ENCODE measurements at regions not wholly inside any gene's neighbourhood (a gene's known extent, or its start where the extent isn't known, plus 50 kb on each side); places are given as distances from the start of the nearest gene placed in this dataset.

DNA sequence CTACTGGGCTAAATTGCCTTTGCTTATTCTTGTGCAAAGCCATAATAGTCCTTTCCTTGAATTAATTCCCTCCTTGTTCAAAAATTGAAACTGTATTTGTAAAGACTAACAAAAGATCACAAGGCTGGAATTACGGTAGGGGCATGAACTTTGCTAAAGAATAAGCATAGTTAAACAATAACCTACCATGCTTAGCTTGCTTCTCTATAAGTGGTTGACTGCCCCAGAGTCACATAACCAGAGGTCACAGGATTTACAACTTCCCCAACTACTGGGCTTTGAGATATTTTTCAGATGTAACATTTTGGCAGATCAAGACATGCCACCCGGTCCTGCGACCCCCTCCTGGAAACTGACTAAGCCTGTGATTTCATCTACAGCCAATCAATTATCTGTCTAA, 181.4 kb downstream of the GPAM start:
- peak in 2 of 4 donors; percentile 14 to 16 for DNase-seq (ENCODE audit: low read depth in 4 of 4, low spot score in 3 of 4)

DNA sequence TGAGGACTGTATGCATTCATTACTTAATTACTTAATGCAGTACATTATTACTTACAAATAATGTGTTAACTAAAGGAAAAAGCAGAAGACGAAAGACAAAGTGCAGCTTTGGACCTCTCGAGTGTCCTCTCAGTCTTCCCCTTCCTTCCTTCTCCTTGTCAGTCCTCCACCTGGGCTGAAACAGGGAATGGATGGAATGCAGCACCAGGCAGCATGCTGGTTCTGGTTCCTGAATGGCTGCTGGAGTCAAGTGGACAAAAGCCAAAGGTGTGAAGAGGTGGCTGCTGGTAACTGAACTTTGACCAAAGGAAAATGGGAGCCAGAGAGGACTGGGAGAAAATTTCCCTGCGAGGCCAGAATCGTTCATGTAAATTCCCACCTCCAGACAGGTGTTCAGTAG, 179.5 kb downstream of the GPAM start:
- DNase-seq (ENCODE audit: low read depth in 4 of 4, low spot score in 3 of 4): no peak

DNA sequence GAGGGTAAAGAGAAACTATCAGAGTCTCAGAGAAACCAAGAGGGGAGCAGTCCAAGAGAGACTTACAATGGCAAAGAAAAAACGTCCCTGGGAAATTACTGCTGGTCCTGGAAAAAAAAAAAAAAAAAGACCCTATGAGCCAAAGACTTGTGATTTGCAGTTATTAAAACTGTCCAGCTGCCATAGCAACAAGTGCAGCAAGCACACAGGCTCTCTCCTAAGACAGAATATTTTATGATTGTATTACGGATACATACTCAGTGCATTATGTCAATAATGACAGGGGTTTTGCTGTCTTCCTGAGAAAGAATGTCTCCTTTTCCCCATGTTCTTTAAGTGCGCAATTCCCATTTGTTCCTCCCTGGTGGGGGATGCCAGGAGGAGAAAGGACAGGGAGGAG, 178.5 kb downstream of the GPAM start:
- no peak for DNase-seq (ENCODE audit: low read depth in 4 of 4, low spot score in 3 of 4)

DNA sequence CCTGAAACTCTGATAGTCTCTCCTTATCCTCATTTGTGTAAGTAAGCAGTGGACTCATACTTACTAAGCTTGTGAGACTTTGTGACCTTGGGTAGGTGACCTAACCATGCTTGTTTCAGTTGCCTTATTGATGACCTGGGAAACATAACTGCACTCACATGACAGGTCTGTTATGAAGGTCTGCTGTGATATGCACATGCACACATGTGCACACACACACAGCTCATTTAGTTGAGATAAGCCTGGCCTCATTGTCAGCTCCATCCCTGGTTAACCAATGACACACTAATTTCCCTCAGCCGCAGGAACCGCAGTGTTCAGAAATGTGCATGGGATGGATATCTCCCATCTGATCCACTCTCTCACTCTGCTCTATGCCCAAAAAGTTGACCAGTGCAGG, 177.2 kb downstream of the GPAM start:
- no peak for DNase-seq (ENCODE audit: low read depth in 4 of 4, low spot score in 3 of 4)

DNA sequence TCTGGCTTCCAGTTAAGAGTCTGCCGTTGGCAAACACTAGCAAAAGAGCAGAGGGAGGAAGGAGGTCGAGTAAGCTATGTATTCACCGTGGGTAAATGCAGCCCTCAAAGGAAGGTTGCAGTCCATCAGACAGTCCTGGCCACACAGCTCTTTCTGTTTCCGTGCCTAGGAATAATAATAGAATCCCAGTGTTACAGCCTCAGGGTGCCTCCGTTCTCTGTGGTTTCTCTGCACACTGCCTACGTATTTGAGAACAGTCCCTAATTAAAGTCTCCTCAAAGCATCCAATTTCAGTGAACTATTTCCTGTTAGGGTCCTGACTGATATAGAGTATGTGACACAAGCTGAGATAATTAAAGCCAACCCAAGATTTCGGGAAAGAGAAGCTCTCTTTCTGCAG, 176.7 kb downstream of the GPAM start:
- DNase-seq (ENCODE audit: low read depth in 4 of 4, low spot score in 3 of 4): no peak

DNA sequence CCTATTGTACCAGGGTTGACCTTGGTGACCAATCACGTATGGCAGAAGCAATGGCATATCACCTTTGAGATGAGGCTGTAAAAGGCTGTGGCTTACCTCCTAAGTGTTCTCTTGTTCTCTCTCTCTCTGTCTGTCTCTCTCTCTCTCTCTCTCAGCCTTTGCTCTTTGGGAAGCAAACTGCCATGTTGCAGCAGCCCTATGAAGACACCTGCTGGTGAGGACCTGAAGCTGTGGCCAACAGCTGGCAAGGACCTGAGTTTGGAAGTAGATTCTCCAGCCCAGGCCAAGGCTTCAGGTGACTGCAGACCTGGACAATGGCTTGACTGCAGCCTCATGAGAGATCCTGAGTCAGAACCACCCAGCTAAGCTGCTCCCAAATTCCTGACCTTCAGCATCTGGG, 161.4 kb downstream of the GPAM start:
- DNase-seq (ENCODE audit: low read depth in 4 of 4, low spot score in 3 of 4): no peak

DNA sequence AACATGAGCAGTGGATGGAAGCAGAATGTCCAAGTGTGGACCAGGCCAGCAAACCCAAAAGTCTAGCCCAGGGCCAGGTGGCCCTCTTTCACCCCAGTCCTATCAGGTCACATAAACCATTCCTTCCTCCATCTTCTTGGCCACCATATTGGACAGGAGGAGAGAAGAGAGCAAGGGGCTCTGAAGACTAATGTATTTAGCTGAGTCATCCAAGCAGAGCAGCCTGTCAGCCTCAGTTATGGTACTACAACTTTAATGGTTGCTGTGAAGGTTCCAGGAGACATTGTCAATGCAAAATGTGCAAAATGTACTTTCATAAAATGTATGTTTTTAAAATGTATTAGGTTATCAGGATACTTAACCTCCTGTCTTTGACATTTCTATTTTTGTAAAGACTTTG, 159.5 kb downstream of the GPAM start:
- no peak for DNase-seq (ENCODE audit: low read depth in 4 of 4, low spot score in 3 of 4)

DNA sequence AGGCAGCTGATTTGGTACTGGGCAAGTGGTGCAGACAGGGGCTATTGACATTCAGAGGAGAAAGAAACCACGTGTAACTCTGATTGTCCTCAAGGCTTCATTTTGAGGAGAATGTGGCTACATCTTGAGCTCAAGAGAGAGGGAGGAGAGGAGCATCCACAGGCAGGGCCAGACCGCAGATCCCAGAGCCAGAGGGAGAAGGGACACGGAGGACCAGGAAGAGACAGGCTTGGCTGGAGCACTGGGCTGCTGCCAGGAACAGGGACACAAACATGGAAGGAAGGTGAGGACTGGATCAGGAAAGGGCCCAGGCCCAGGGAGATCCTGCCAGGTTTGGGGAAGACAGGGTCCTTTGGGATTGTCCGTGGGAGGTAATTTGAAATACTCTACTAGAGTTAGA, 158.3 kb downstream of the GPAM start:
- DNase-seq (ENCODE audit: low read depth in 4 of 4, low spot score in 3 of 4): no peak

DNA sequence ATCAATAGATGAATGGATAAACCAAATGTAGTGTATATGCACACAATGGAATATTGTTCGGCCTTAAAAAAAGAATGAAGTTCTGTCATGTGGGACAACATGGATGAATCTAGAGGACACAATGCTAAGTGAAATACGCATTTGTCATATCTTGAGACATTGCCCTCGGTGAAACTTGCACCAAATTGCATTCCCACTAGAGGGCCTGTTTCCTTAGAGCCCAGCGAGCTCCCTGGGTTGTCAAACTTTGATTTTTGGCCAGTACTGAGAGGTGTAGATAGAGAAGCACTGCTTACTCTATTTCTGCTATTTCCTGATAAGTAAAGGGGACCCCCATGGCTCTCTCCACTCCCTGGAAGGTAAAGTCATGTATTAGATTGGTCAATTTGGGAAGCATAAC, 157.1 kb downstream of the GPAM start:
- no peak for DNase-seq (ENCODE audit: low read depth in 4 of 4, low spot score in 3 of 4)

DNA sequence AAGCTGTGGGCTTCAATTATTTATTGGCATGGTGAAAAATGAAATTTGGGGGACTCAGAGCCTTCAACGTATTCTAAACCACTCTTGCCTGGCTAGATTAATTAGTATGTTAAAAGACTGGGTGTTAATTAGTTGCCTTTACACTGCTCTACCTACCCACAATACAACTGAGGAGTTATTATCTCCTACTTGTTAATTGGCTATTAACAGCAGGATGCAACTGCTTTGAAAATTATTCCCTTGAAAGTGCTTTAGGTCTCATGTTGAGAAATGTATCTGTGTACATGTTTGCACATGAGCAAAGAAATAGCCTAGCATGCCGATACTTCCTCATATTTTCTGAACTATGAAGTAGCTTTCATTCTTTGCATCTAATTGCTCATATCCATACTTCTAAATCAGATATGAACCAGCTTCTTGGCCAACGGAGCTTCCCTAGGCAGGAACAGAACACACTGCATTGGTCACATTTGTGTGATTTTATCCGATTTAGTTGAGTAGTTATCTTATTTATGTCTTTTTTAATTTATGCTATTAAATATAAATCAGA, 155.8 kb downstream of the GPAM start:
- no peak for DNase-seq (ENCODE audit: low read depth in 4 of 4, low spot score in 3 of 4)

DNA sequence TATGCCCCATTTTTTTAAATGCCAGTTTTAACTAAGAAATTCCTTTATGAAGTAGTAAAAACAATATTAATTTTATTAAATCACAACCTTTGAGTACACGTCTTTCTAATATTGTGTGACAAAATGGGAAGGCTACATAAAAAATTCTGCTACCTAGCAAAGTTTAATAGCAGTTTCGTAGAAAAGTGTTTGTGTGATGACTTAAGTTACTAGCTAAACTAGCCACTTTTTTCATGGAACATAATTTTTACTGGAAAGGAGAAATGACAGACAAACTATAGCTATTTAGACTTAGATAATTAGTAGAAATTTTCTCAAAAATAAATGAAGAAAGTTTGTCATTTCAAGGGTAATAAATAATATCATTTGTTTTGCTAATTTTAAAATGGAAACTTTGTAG, 153.1 kb downstream of the GPAM start:
- DNase-seq (ENCODE audit: low read depth in 4 of 4, low spot score in 3 of 4): no peak

DNA sequence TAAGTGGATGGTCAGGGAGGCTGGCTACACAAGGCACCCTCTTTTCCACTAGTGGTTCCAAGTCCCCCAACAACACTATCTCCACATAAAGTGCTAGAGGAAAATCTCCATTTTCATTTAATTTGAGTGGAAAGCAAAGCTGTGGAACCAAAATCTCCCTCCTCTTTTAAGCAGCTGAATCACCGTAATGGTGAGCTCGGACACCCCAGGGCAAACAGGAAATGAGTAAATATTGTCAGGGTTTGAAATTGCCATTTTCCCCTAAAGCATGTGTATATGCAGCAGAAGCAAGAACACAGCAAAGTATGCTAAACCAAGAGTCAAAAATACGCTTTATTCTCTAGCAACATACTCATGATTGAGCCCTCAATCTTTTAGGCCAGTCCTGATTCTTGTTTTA, 143.7 kb downstream of the GPAM start:
- no peak for DNase-seq (ENCODE audit: low read depth in 4 of 4, low spot score in 3 of 4)

DNA sequence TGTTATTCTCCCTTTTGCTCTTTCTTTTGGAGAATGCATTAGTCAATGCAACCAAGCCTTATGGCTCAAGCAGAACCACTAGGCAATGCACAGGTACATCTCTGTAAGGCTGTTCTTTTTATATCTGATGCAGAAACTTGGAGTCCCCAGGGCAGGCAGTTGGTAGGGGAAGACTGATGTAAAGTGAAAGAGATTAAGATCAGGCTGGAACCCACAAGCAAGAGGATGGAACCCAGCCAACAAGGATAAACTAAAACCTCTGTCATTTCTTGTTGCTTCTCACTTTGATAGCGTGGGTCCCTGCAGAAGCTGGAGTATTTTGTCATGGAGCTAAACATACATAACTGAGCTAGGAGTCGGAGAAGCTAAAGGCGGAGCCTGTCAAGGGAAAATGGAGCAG, 142.9 kb downstream of the GPAM start:
- DNase-seq (ENCODE audit: low read depth in 4 of 4, low spot score in 3 of 4): no peak

DNA sequence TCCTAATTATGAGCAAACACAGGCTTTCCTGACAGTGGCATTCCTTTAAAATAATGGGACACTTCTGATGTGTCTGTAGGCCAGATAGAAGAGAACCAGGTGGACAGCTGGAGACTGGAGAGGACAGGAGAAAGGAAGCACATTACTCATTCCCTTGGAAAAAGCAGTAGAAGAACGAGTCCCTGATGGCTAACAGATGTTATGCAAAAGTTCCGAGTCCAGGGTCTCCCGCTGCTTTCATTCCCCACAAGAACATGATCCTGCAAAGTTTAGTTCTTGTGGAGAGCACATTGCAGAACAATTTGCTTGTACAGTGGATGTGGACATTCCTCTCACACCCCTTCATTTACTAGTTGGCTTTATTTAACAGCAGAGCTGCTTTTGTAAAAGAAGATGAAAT, 137.6 kb downstream of the GPAM start:
- DNase-seq (ENCODE audit: low read depth in 4 of 4, low spot score in 3 of 4): no peak

DNA sequence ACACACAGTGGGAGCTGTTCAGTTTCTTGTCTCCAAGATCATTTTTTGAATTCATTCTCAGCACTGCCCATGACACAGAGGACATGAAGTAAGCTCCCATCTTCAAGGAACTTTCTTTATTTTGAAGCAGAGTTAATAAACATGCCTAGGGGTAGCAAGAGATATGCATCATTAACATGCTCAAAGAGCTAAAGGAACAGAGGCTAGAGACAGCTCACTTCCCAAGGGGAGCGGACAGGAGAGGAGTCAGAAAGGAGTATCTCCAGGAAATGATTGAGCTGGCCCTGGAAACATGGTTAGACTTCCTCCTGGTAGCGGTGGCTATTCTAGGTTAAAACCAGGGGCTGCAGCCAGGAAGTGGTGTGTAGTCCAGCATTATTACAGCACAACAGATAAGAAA, 135.9 kb downstream of the GPAM start:
- DNase-seq (ENCODE audit: low read depth in 4 of 4, low spot score in 3 of 4): no peak

DNA sequence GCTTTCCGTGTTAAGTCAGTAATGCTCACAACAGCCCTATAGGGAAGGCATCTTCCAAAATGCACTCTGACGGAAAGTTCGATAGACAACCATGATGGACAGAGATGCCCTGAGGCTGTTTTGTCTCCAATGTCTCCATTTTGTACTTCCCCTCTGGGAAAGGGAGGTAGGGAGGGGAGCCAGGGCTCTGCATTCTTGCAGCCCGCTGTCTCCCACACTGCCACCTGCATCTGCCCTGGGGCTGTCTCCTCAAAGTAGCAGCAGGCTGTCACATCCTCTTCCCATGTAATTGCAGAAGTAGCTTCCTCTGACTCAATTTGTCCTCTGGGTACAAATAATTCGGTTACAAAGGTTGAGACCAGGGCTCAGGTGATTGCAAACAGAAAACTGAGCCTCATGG, 131.4 kb downstream of the GPAM start:
- DNase-seq (ENCODE audit: low read depth in 4 of 4, low spot score in 3 of 4): no peak

DNA sequence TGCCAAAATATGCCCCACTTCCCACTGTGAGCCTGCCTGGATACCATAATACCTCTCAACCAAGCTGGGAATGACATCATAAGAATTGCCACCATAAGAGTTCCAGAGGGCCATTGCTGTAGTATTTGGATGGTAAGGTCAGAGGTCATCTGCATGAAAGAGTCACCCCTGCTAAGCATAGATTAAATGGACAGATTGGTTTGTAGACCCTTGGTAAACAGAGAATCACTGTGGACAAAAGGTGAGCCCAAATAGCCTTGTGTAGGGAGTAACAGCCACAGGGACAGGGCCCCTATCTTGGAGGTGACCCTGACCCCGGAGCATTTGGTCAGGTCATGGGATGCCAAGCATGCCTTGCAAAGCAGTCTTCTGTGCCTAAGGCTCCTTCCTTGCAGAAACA, 129.7 kb downstream of the GPAM start:
- DNase-seq (ENCODE audit: low read depth in 4 of 4, low spot score in 3 of 4): no peak

DNA sequence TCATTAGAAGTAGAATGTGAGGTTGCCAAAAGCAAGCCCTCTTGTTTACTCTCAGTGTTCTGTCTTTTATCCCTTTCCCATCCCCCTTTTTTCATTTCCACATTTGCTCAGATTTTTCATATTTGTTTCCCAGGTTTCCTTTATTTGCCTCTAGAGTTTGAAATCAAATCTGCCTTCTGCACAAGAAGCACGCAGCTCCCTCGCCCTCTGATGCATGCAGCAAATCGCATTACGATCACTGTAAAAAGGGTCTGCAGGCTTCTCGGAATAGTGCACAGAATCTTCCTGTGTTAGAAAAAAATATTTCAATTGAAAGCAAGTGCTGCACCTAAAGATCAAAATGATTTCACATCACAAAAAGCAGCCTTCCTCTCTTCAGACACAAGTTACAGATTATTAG, 129.0 kb downstream of the GPAM start:
- no peak for DNase-seq (ENCODE audit: low read depth in 4 of 4, low spot score in 3 of 4)

DNA sequence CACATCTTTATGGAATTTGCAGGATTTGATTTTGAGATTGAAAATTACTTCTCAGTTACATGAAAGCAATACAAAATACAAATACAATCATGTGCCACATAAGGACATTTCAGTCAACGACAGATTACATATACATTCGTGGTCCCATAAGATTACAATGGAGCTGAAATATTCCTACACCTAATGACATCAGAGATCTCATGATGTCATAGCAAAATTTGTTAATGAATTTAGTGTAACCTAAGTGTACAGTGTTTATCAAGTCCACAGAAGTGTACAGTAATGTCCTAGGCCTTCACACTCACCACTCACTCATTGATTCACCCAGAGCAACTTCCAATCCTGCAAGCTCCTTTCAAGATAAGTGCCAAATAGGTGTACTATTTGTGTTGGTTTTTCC, 126.5 kb downstream of the GPAM start:
- no peak for DNase-seq (ENCODE audit: low read depth in 4 of 4, low spot score in 3 of 4)

DNA sequence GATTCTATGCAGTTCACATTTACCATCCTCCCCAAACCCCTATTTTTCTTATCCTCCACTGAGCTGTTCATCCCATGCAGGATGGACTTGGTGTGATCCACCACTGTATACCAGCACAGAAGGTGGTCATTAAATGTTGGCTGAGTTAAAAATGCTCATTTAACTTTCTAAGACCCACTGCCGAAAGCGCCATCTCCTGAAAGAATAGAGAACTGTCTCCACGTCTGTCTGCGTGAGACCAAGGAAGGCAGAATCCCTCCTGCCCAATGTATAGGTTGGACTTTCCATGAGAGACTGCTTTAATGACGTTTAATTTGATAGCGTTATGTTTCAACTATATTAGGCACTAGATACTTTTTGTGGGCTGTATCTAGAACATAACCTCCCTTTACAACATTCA, 124.3 kb downstream of the GPAM start:
- DNase-seq (ENCODE audit: low read depth in 4 of 4, low spot score in 3 of 4): no peak

DNA sequence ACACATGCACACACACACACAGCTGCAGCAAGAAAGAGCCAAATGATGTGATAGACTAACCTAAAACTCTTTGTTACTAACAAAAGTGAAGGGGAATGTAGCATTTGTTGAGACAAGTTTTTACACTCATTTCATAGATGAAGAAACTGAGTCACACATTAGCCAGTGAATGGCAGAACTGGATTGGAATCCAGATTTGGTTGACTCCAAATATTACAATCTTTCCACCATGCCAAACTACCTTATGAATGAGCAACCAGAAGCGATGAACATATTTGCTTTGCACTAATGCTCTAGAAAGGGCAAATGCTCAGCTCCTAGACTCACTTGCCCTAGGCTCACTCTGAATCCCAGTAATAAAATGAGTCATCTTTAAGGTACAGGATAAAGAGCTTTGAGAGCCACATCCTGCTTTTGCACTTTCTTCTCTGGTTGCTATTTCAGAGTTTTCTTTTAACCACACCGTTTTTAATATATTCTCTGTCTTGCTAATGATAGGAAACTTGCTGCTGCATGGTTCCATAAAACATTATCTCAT, 111.9 kb downstream of the GPAM start:
- no peak for DNase-seq (ENCODE audit: low read depth in 4 of 4, low spot score in 3 of 4)

DNA sequence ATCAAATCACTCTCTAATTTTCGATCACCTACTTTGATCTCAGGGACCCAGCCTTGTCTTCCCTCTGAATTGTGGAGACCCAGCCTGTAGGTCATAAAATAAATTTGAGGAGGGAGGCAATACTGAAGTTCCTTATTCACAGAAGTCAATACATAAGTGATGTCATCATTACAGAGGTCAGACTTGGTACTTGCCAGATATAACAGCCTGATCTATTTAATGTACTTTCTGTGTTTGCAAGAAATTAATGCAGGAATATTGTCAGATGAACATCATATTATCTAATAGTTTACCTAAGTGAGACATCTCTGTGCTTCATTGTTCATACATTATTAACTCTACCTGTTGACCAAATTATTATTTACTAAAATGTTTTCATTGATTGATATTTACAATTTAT, 105.6 kb downstream of the GPAM start:
- no peak for DNase-seq (ENCODE audit: low read depth in 4 of 4, low spot score in 3 of 4)

DNA sequence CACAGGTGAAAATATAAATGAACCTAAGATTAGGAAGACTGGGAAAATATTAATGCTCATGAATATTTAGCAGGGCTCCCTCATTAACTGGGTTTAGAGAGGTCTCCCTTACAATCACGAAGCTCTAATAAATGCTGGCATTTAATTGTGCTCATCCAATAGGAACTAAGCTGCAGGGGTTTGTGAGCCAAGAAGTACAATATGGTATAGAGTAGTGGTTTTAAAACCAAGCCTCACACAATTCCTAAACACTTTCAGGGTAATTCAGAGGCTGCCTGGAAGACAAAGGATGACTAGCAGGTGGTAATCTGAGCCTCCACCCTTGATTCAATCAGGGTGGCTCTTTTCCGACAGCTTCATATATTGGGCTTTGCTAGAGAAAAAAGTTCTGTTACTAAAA, 103.3 kb downstream of the GPAM start:
- DNase-seq (ENCODE audit: low read depth in 4 of 4, low spot score in 3 of 4): no peak

All from left renal pelvis (tissue), 4 donors.